Endometrial microvascular endothelial cells (primary cell): ENCODE measurements at regions not wholly inside any gene's neighbourhood (a gene's known extent, or its start where the extent isn't known, plus 50 kb on each side); places are given as distances from the start of the nearest gene placed in this dataset.
"Not testable (repeated sequence)": the region's sequence is repeated elsewhere in the genome, so short reads cannot be mapped to it uniquely, and the experiment has no call there.

Experiments used
- in situ Hi-C: cut with HindIII; loops from 2 replicates; pipeline ENCODE4 v1.10.0; 2017; ENCODE audit warnings: low sequenced_read_pairs, low pct_unique_long_range_greater_than_20kb; ENCODE audit errors: inconsistent ontology term

- in situ Hi-C loops: no loop called here
Observed at GRCh38 chr2:55775828-55776227, 82.2 kb upstream of the PNPT1 start.

DNA sequence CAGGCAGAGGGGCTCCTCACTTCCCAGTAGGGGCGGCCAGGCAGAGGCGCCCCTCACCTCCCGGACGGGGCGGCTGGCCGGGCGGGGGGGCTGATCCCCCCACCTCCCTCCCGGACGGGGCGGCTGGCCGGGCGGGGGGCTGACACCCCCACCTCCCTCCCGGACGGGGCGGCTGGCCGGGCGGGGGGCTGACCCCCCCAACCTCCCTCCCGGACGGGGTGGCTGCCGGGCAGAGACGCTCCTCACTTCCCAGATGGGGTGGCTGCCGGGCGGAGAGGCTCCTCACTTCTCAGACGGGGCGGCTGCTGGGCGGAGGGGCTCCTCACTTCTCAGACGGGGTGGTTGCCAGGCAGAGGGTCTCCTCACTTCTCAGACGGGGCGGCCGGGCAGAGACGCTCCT, 80.0 kb upstream of the PNPT1 start:
- in situ Hi-C loops: not testable (repeated sequence)

GRCh38 chr2:55772109-55772980, 78.7 kb upstream of the PNPT1 start:
- in situ Hi-C loops: no loop called here

- in situ Hi-C loops: no loop called here
Observed at GRCh38 chr2:55771612-55772011, 78.0 kb upstream of the PNPT1 start.

- in situ Hi-C loops: no loop called here
Observed at GRCh38 chr2:55768991-55769390, 75.3 kb upstream of the PNPT1 start.

DNA sequence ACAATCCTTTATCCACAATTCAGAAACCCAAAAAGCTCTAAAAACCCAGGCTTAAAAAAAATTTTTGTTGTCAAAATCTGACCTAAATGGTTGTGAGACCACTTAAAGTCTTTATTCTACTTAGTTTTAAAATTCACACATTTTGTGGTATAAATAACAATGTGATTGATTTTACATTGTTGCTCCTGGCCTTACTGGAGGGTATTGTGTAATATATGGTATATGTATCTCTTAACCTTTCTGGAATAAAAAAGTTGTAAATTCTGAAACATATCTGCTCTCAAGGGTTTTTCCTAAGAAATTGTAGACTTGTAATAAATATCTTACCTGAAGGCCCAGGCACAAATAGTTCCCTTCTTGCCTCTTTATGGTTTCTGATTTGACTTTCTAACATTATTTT, 73.3 kb upstream of the PNPT1 start:
- in situ Hi-C loops: no loop called here

GRCh38 chr2:55765708-55766107, 72.1 kb upstream of the PNPT1 start:
- in situ Hi-C loops: not testable (repeated sequence)

DNA sequence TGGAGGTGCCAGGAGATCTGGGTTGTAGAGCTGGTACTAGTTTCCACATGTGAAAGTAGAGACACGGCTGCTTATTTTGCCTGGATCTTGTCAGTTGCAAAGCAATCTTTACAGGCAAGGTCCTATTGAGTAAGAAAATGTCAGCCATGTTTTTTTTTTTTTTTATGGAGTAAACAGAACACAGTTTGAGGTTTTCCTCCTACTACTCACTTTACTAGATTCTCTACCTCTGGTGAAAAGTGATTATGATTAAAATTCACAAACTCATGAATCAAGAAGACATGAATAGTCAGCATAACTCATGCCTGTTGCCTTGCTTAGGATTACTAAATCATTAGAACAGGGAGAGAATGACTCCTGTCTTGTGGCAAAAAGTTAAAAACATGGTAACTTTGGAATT, 70.1 kb upstream of the PNPT1 start:
- in situ Hi-C loops: no loop called here

DNA sequence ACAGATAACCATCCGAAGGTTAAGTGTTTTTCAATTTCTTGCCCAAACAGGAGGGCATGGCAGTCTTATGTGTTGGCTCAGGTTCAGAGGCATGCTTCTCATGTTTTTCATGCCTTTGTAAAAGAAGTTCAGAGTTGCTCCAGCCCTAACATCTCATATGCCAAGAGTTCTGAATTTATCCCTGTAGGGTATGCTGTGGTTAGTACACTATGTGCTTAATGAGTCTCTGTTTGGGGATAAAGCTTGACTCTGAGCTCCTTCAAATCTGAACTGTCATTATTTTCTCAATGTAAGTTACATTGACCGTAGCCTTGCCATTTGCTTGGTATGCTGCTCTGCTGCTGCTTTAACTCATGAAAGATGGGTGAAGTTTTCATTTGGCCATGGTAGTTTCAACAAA, 67.9 kb upstream of the PNPT1 start:
- in situ Hi-C loops: no loop called here

- in situ Hi-C loops: no loop called here
Observed at GRCh38 chr2:55761024-55761423, 67.4 kb upstream of the PNPT1 start.

GRCh38 chr2:55760125-55760524, 66.5 kb upstream of the PNPT1 start:
- in situ Hi-C loops: no loop called here

DNA sequence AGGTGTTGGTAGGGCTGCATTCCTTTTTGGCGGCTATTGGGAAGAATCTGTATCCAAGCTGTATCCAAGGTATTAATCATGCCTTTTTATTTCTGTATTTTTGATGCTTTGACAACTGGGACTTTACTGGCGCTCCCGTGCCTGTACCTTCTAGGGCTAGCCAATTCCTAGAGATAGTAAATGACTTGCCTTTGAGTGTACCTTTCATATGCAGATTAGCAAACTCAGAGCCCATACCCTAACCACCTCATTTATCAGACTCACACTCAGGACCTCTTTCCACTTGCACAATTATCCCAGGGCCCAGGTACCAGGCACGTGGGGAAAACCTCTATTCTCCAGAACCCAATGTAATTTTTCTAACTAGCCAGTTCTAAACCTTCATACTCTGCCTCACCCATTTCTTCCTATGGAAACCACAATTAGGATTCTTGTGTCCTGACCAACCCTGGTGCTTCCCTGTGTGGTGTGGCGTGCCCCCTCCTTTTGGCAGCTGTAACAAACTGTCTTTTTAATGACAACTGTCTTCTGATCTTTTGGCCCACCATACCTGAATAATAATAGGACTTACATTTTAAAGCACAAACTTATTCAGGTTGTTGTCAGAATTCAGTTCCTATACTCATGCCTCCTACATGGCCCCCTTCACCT, 65.8 kb upstream of the PNPT1 start:
- in situ Hi-C loops: no loop called here

DNA sequence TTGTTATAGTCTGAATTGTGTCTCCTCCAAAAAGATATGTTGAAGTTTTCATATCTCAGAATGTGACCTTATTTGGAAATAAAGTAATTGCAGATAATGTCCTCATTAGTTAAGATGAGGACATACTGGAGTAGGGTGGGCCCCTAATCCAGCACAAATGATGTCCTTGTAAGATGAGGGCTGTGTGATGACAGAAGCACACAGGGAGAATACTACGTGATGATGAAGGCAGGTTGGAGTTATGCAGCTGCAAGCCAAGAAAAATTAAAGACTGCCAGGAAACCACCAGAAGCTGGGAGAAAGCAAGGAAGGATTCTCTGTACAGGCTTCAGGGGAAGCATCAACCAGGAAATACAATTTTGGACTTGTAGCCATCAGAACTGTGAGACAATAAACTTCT, 58.3 kb upstream of the PNPT1 start:
- in situ Hi-C loops: no loop called here

DNA sequence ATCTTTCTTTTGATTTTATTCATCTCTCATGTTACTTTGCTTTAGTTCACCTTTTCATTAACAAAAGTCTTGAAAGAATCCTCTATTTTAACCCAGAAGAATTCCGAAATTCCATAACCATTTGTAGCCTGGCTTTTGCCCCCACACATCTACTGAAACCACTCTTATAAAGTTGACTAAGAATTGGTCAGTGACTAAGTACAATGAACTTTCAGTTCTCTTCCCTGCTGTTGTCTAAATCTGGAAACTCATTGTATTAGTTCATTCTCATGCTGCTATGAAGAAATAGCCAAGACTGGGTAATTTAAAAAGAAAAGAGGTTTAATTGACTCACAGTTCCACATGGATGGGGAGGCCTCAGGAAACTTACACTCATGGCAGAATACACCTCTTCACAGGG, 49.9 kb upstream of the PNPT1 start:
- in situ Hi-C loops: no loop called here
